Right atrium auricular region (tissue), 2 donors: ENCODE measurements at regions not wholly inside any gene's neighbourhood (a gene's known extent, or its start where the extent isn't known, plus 50 kb on each side); places are given as distances from the start of the nearest gene placed in this dataset.

Experiments
- DNase-seq: peaks from one replicate; pipeline ENCODE4 v3.0.0-alpha.2; 2019; ENCODE audit warnings: low spot score
- H3K27ac ChIP-seq, 2 donors: fragments of 200-600 bp; sonication (generic); 1 replicate in 1 of 2; 2 replicates in 1 of 2; pipeline ENCODE4 v1.5.1; 2016 to 2019
- H3K27me3 ChIP-seq, 2 donors: fragments of 200-600 bp; sonication (generic); one replicate each; pipeline versions ENCODE4 v1.5.1 to v1.6.0; 2017 to 2019
- H3K36me3 ChIP-seq: fragments of 200-600 bp; sonication (generic); one replicate; pipeline ENCODE4 v1.5.1; 2016
- H3K4me1 ChIP-seq, 2 donors: fragments of 200-600 bp; sonication (generic); one replicate each; pipeline versions ENCODE4 v1.5.1 to v1.6.0; 2017 to 2019
- H3K4me3 ChIP-seq, 2 donors: fragments of 200-600 bp; sonication (generic); 1 replicate in 1 of 2; 2 replicates in 1 of 2; pipeline ENCODE4 v1.5.1; 2017 to 2019; ENCODE audit warnings: mild to moderate bottlenecking in 1 of 2, moderate library complexity in 1 of 2
- H3K9me3 ChIP-seq, 2 donors: fragments of 200-600 bp; sonication (generic); one replicate each; pipeline ENCODE4 v1.5.1; 2019
- TF ChIP-seq, protein P1 (sequence below), 2 donors: fragments of 200-600 bp; sonication (generic); IDR thresholded peaks; one replicate each; pipeline ENCODE4 v1.5.1; 2019; ENCODE audit warnings: antibody characterized with exemption in 2 of 2

GRCh38 chrX:63503541-63503940, 152.4 kb upstream of the SPIN4 start:
- H3K27me3 ChIP-seq: no peaks in the 10 kb centered on the region
- TF ChIP-seq, protein P1, sequence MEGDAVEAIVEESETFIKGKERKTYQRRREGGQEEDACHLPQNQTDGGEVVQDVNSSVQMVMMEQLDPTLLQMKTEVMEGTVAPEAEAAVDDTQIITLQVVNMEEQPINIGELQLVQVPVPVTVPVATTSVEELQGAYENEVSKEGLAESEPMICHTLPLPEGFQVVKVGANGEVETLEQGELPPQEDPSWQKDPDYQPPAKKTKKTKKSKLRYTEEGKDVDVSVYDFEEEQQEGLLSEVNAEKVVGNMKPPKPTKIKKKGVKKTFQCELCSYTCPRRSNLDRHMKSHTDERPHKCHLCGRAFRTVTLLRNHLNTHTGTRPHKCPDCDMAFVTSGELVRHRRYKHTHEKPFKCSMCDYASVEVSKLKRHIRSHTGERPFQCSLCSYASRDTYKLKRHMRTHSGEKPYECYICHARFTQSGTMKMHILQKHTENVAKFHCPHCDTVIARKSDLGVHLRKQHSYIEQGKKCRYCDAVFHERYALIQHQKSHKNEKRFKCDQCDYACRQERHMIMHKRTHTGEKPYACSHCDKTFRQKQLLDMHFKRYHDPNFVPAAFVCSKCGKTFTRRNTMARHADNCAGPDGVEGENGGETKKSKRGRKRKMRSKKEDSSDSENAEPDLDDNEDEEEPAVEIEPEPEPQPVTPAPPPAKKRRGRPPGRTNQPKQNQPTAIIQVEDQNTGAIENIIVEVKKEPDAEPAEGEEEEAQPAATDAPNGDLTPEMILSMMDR (IDR thresholded peaks at IDR 0.05): no peak
- no peaks in the 10 kb centered on the region for H3K4me1 ChIP-seq
- H3K4me3 ChIP-seq: no peak overlapping the region
- H3K27ac ChIP-seq: no peak overlapping the region
- peaks cover 0 to 3% of the 10 kb centered on the region in 2 donors for H3K9me3 ChIP-seq
- DNase-seq: no peak
- no peaks in the 10 kb centered on the region for H3K36me3 ChIP-seq

DNA sequence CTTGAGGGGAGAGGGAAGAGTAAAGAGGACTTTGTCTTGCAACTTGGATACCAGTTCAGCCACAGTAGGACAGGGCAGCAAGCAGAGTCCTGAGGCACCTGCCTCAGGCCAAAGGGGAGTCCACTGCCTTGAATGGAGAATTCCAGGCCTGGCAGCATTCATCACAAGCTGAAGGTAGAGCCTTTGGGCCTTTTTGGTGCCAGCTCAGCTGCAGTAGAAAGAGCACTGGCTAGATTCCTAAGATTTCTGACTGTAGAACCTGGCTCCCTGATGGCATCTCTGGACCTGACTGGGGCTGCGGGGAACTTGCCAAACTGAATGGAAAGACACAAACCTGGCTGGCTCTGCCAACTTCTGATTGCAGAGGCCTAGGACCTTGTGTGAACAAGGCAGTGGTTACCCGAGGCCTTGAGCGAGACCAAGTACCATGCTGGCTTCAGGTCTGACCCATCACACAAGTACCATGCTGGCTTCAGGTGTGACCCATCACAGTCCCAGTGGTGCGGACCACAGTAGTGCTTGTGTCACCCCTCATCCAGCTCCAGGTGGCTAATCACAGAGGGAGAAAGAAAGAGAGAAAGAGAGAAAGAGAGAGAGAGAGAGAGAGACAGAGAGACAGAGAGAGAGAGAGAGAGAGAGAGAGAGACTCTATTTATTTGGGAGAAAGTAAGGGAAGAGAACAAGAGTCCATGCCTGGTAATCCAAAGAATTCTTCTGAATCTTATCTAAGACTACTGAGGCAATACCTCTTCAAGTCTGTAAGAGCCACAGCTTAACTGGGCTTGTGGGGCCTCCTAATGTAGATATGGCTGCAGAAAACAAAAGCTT, 137.6 kb upstream of the SPIN4 start:
- no peak for DNase-seq
- H3K27me3 ChIP-seq: no peaks in the 10 kb centered on the region
- H3K4me3 ChIP-seq: no peak overlapping the region
- TF ChIP-seq, protein P1 (IDR thresholded peaks at IDR 0.05): no peak
- no peaks in the 10 kb centered on the region for H3K9me3 ChIP-seq
- H3K36me3 ChIP-seq: no peaks in the 10 kb centered on the region
- peaks cover 0 to 6% of the 10 kb centered on the region in 2 donors for H3K4me1 ChIP-seq
- H3K27ac ChIP-seq: no peak overlapping the region

DNA sequence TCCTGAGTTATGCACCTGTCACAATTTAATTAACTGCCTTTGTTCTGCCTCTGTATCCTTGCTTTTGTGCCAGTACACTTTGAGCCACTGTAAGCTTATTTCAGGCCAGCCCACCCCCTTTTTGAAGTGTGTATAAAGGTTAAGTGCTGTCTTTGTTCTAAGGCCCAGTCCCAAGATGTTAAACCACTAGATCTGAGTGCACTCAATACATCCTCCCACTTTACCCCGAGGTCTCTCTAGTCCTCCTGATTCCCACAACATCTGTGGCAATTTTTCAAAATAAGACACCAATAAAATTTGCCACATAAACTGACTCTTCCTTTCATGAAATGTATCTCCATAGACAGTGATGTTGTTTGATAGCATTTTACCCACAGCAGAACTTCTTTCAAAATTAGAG, 124.1 kb upstream of the SPIN4 start:
- H3K4me1 ChIP-seq: no peaks in the 10 kb centered on the region
- H3K4me3 ChIP-seq: no peak overlapping the region
- no peak overlapping the region for H3K27ac ChIP-seq
- DNase-seq: no peak
- no peaks in the 10 kb centered on the region for H3K27me3 ChIP-seq
- TF ChIP-seq, protein P1 (IDR thresholded peaks at IDR 0.05): no peak
- H3K36me3 ChIP-seq: no peaks in the 10 kb centered on the region
- H3K9me3 ChIP-seq: peaks cover 7 to 49% of the 10 kb centered on the region in 2 donors

DNA sequence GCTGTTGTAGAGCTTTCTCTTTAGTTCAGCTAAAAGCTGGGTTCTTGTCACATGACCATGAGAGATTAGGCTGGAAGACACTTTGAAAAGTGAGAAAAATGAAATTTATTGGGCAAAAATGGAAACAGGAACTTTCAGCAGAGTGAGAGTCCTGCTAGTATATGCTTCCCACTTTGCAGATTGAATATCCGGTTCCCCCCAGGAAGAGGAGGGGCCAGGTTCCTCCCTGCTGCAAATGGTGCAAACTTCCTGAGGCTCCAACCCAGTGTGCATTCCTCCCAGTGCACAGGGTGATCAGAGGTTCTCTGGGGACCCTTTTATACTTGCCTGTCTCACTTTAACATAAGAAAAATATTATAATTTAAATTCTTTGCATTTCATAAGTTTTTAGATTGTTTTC, 119.9 kb upstream of the SPIN4 start:
- H3K27ac ChIP-seq: no peak overlapping the region
- H3K4me3 ChIP-seq: no peak overlapping the region
- H3K4me1 ChIP-seq: no peaks in the 10 kb centered on the region
- H3K27me3 ChIP-seq: no peaks in the 10 kb centered on the region
- DNase-seq: no peak
- TF ChIP-seq, protein P1 (IDR thresholded peaks at IDR 0.05): no peak
- H3K9me3 ChIP-seq: peaks cover 10 to 43% of the 10 kb centered on the region in 2 donors
- no peaks in the 10 kb centered on the region for H3K36me3 ChIP-seq

GRCh38 chrX:63470506-63470905, 119.4 kb upstream of the SPIN4 start:
- TF ChIP-seq, protein P1 (IDR thresholded peaks at IDR 0.05): no peak
- DNase-seq: no peak
- H3K27ac ChIP-seq: no peak overlapping the region
- no peaks in the 10 kb centered on the region for H3K4me1 ChIP-seq
- peaks cover 10 to 40% of the 10 kb centered on the region in 2 donors for H3K9me3 ChIP-seq
- H3K4me3 ChIP-seq: no peak overlapping the region
- no peaks in the 10 kb centered on the region for H3K36me3 ChIP-seq
- no peaks in the 10 kb centered on the region for H3K27me3 ChIP-seq

DNA sequence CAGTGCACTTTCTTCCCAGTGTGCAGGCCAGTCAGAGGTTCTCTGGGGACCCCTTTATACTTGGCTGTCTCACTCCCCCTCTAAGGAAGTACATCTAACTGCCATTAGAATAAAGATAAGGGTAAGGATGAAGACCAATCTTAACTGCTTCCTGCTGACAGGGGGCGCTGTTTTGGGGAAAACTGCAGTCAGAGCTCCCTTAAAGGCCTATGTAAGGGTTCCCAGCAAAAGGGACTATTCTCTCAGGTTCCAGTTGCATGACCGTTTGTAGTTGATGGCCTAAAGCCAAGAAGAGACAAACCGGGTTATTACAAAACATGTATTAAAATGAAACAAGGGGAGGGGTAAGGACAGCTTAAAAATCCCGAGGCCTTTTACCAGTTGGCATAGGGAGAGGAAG, 115.6 kb upstream of the SPIN4 start:
- H3K4me3 ChIP-seq: no peak overlapping the region
- H3K4me1 ChIP-seq: no peaks in the 10 kb centered on the region
- peaks cover 3 to 23% of the 10 kb centered on the region in 2 donors for H3K9me3 ChIP-seq

More for the DNA sequence above, 115.6 kb upstream of the SPIN4 start:
- Histone ChIP-seq H3K27ac (no peak overlapping the region), H3K36me3 (no peaks in the 10 kb centered on the region), H3K27me3 (no peaks in the 10 kb centered on the region)
- TF ChIP-seq, protein P1 (IDR thresholded peaks at IDR 0.05): no peak
- DNase-seq: no peak
